Activated B cell treated with CpG ODN at 0.5 μM for 24 hours (primary cell): ENCODE measurements at regions not wholly inside any gene's neighbourhood (a gene's known extent, or its start where the extent isn't known, plus 50 kb on each side); places are given as distances from the start of the nearest gene placed in this dataset.

Experiments
- ATAC-seq: fragments of 200-7000 bp; cut with Tn5 transposase; one replicate; pipeline ENCODE4 v1.10.0; 2021; ENCODE audit warnings: low read depth, mild to moderate bottlenecking, moderate library complexity
- CTCF ChIA-PET: fragments of 350-600 bp; sonication (Branson Sonifier 250); formaldehyde crosslinking; loops from one replicate; lab custom pipeline; 2021; ENCODE audit warnings: antibody characterized with exemption; lab: Charles Lee
- POLR2A ChIA-PET: fragments of 350-600 bp; sonication (Branson Sonifier 250); formaldehyde crosslinking; loops from one replicate; lab custom pipeline; 2021; ENCODE audit warnings: antibody characterized with exemption; lab: Charles Lee
- DNase-seq: peaks from one replicate; pipeline ENCODE4 v3.0.0; 2022
- H3K27ac Mint-ChIP-seq: one replicate; pipeline ENCODE4 v1.8.0; 2020; ENCODE audit warnings: mixed read lengths
- H3K27me3 Mint-ChIP-seq: one replicate; pipeline ENCODE4 v1.8.0; 2021; ENCODE audit warnings: mixed read lengths
- H3K36me3 Mint-ChIP-seq: one replicate; pipeline ENCODE4 v1.8.0; 2021; ENCODE audit warnings: low read depth, mixed read lengths
- H3K4me1 Mint-ChIP-seq: one replicate; pipeline ENCODE4 v1.8.0; 2021; ENCODE audit warnings: mixed read lengths
- H3K4me3 Mint-ChIP-seq: one replicate; pipeline ENCODE4 v1.8.0; 2020; ENCODE audit warnings: mild to moderate bottlenecking, mixed read lengths
- H3K9me3 Mint-ChIP-seq: one replicate; pipeline ENCODE4 v1.8.0; 2020; ENCODE audit warnings: mixed read lengths
- intact Hi-C: fragments of 100-400 bp; cut with micrococcal nuclease; formaldehyde crosslinking; loops from one replicate; pipeline ENCODE4 v1.15.1; 2024
- TF ChIP-seq, protein P1 (sequence below): fragments of 200-600 bp; IDR thresholded peaks from one replicate; pipeline ENCODE4 v1.8.0; 2022; ENCODE audit warnings: antibody characterized with exemption, mild to moderate bottlenecking

DNA sequence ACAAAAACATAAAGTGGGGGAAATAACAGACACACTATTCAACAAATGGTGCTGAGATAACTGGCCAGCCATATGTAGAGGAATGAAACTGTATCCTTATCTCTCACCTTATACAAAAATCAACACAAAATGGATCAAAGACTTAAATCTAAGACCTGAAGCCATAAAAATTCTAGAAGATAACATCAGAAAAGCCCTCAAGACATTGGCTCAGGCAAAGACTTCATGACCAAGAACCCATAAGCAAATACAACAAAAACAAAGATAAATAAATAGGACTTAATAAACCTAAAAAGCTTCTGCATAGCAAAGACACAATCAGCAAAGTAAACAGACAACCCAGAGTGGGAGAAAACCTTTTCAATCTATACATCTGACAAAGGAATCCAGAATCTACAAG lies 278.9 kb downstream of the PIK3C3 start:
- H3K4me3 Mint-ChIP-seq, result no peak overlapping the region
- H3K9me3 Mint-ChIP-seq, result peaks cover 4% of the 10 kb centered on the region
- TF ChIP-seq, protein P1, sequence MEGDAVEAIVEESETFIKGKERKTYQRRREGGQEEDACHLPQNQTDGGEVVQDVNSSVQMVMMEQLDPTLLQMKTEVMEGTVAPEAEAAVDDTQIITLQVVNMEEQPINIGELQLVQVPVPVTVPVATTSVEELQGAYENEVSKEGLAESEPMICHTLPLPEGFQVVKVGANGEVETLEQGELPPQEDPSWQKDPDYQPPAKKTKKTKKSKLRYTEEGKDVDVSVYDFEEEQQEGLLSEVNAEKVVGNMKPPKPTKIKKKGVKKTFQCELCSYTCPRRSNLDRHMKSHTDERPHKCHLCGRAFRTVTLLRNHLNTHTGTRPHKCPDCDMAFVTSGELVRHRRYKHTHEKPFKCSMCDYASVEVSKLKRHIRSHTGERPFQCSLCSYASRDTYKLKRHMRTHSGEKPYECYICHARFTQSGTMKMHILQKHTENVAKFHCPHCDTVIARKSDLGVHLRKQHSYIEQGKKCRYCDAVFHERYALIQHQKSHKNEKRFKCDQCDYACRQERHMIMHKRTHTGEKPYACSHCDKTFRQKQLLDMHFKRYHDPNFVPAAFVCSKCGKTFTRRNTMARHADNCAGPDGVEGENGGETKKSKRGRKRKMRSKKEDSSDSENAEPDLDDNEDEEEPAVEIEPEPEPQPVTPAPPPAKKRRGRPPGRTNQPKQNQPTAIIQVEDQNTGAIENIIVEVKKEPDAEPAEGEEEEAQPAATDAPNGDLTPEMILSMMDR, result no peak
- no peak overlapping the region for H3K27ac Mint-ChIP-seq
- no peaks in the 10 kb centered on the region for H3K36me3 Mint-ChIP-seq
- no peak for ATAC-seq
- CTCF ChIA-PET, result no interaction called here
- POLR2A ChIA-PET, result no interaction called here
- no peaks in the 10 kb centered on the region for H3K4me1 Mint-ChIP-seq
- DNase-seq, result no peak
- intact Hi-C loops, result no loop called here
- H3K27me3 Mint-ChIP-seq, result no peaks in the 10 kb centered on the region

- Mint-ChIP-seq H3K27me3 (no peaks in the 10 kb centered on the region), H3K27ac (no peak overlapping the region), H3K4me1 (no peaks in the 10 kb centered on the region)
Observed at GRCh38 chr18:42242758-42243157, 287.7 kb downstream of the PIK3C3 start.

DNA sequence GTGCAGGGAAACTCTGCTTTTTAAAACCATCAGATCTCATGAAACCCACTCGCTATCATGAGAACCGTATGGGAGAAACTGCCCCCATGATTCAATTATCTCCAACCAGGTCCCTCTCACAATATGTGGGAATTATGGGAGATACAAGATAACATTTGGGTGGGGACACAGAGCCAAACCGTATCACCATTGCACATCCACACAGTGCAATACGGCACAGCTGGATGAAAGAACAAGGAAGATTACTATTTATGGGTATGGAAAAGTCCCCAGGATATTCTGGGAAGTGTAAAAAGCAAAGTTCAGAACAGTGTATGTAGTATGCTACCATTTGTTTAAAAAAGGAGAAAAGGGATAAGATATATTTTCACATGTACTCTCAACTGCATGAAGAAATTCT lies 290.1 kb downstream of the PIK3C3 start:
- H3K4me1 Mint-ChIP-seq, result no peaks in the 10 kb centered on the region
- no peaks in the 10 kb centered on the region for H3K27me3 Mint-ChIP-seq
- H3K4me3 Mint-ChIP-seq, result no peak overlapping the region
- CTCF ChIA-PET, result no interaction called here
- no peak overlapping the region for H3K27ac Mint-ChIP-seq
- TF ChIP-seq, protein P1, result no peak
- ATAC-seq (no peak), DNase-seq (no peak)
- no peaks in the 10 kb centered on the region for H3K36me3 Mint-ChIP-seq
- no peaks in the 10 kb centered on the region for H3K9me3 Mint-ChIP-seq
- POLR2A ChIA-PET, result no interaction called here
- intact Hi-C loops, result no loop called here

More at GRCh38 chr18:42242758-42243157, 287.7 kb downstream of the PIK3C3 start:
- TF ChIP-seq, protein P1, result no peak
- POLR2A ChIA-PET, result no interaction called here
- Mint-ChIP-seq H3K9me3 (peaks cover 7% of the 10 kb centered on the region), H3K36me3 (no peaks in the 10 kb centered on the region), H3K4me3 (no peak overlapping the region)
- intact Hi-C loops, result no loop called here
- DNase-seq (no peak), ATAC-seq (no peak)
- CTCF ChIA-PET, result no interaction called here

- H3K36me3 Mint-ChIP-seq, result no peaks in the 10 kb centered on the region
- no peak overlapping the region for H3K27ac Mint-ChIP-seq
- peaks cover 2% of the 10 kb centered on the region for H3K9me3 Mint-ChIP-seq
- no peaks in the 10 kb centered on the region for H3K27me3 Mint-ChIP-seq
- ChIA-PET POLR2A (no interaction called here), CTCF (no interaction called here)
- intact Hi-C loops, result no loop called here
- DNase-seq (no peak), ATAC-seq (no peak)
- TF ChIP-seq, protein P1, result no peak
- H3K4me1 Mint-ChIP-seq, result no peaks in the 10 kb centered on the region
- no peak overlapping the region for H3K4me3 Mint-ChIP-seq
Observed at GRCh38 chr18:42255908-42256765, 301.1 kb downstream of the PIK3C3 start.

GRCh38 chr18:42258301-42258965 lies 303.4 kb downstream of the PIK3C3 start:
- ChIA-PET CTCF (no interaction called here), POLR2A (no interaction called here)
- ATAC-seq, result no peak
- TF ChIP-seq, protein P1, result no peak
- H3K27ac Mint-ChIP-seq, result no peak overlapping the region
- H3K27me3 Mint-ChIP-seq, result no peaks in the 10 kb centered on the region
- no peaks in the 10 kb centered on the region for H3K4me1 Mint-ChIP-seq
- no peak for DNase-seq
- intact Hi-C loops, result no loop called here
- peaks cover 2% of the 10 kb centered on the region for H3K9me3 Mint-ChIP-seq
- no peaks in the 10 kb centered on the region for H3K36me3 Mint-ChIP-seq
- H3K4me3 Mint-ChIP-seq, result no peak overlapping the region
